GM21381 (cell line): ENCODE measurements at regions not wholly inside any gene's neighbourhood (a gene's known extent, or its start where the extent isn't known, plus 50 kb on each side); places are given as distances from the start of the nearest gene placed in this dataset.

Source experiments
- ATAC-seq: cut with Tn5 transposase; IDR thresholded peaks from one replicate; pipeline ENCODE4 v1.9.1; 2021; ENCODE audit warnings: mild to moderate bottlenecking, moderate library complexity; ENCODE audit not compliant: unreplicated experiment

GRCh38 chr16:82248677-82249076, 78.7 kb upstream of the MPHOSPH6 start:
- no peak for ATAC-seq

- ATAC-seq, result no peak
Measured at GRCh38 chr16:82248012-82248656, 78.1 kb upstream of the MPHOSPH6 start.

- ATAC-seq, result no peak
Measured at GRCh38 chr16:82242201-82242600, 72.2 kb upstream of the MPHOSPH6 start.

- ATAC-seq, result no peak
Measured at GRCh38 chr16:82241469-82242052, 71.5 kb upstream of the MPHOSPH6 start.

- no peak for ATAC-seq
Measured at GRCh38 chr16:82240111-82240510, 70.1 kb upstream of the MPHOSPH6 start.

GRCh38 chr16:82236875-82237274, 66.9 kb upstream of the MPHOSPH6 start:
- no peak for ATAC-seq

- no peak for ATAC-seq
Measured at GRCh38 chr16:82236415-82236814, 66.4 kb upstream of the MPHOSPH6 start.

- ATAC-seq, result no peak
Measured at GRCh38 chr16:82232806-82233205, 62.8 kb upstream of the MPHOSPH6 start.

GRCh38 chr16:82231008-82231787, 61.2 kb upstream of the MPHOSPH6 start:
- no peak for ATAC-seq

GRCh38 chr16:82229800-82230619, 60.0 kb upstream of the MPHOSPH6 start:
- no peak for ATAC-seq

GRCh38 chr16:82226327-82226726, 56.3 kb upstream of the MPHOSPH6 start:
- no peak for ATAC-seq

- ATAC-seq, result no peak
Measured at GRCh38 chr16:82224821-82225220, 54.8 kb upstream of the MPHOSPH6 start.

- ATAC-seq, result no peak
Measured at GRCh38 chr16:82220541-82220940, 50.5 kb upstream of the MPHOSPH6 start.
